ENCODE measurements at regions not wholly inside any gene's neighbourhood (a gene's known extent, or its start where the extent isn't known, plus 50 kb on each side); places are given as distances from the start of the nearest gene placed in this dataset.

GRCh38 chr21:38165466-38166172 lies 91.2 kb upstream of the KCNJ15 start:
- DNase-seq (ENCODE audit: low spot score): no peak
- CTCF ChIA-PET: no interaction called here
- no peak overlapping the region for H3K4me3 ChIP-seq (ENCODE audit: low read depth, low read length, poor library complexity, severe bottlenecking)

GRCh38 chr21:38166173-38166535 lies 90.6 kb upstream of the KCNJ15 start:
- H3K4me1 ChIP-seq (ENCODE audit: insufficient read depth, low read length, poor library complexity, severe bottlenecking): no peaks in the 10 kb centered on the region
- POLR2A ChIA-PET (ENCODE audit: low non-redundant PET): no interaction called here
- no peaks in the 10 kb centered on the region for H3K9me3 ChIP-seq (ENCODE audit: low read depth, low read length, poor library complexity, severe bottlenecking)
- H3K36me3 ChIP-seq (ENCODE audit: insufficient read depth, low read length, poor library complexity, severe bottlenecking): no peaks in the 10 kb centered on the region
- BruUV-seq (replicated peaks): no TSS peak
- intact Hi-C loops (cut with micrococcal nuclease; ENCODE audit: unreplicated experiment): no loop called here
- no peak overlapping the region for H3K27ac ChIP-seq (ENCODE audit: low read depth, low read length, poor library complexity, severe bottlenecking)
- no peak for DNase-seq (ENCODE audit: low spot score)
- H3K4me3 ChIP-seq (ENCODE audit: low read depth, low read length, poor library complexity, severe bottlenecking): no peak overlapping the region
- CTCF ChIA-PET: no interaction called here
- no peak for TF ChIP-seq EZH2 (IDR thresholded peaks at IDR 0.05; ENCODE audit: borderline replicate concordance, low read depth, low read length, poor library complexity, severe bottlenecking)
- no peak for TF ChIP-seq CTCF (conservative IDR thresholded peaks at IDR 0.05; ENCODE audit: low read depth, low read length)
- peaks cover 26% of the 10 kb centered on the region for H3K27me3 ChIP-seq (replicated peaks; ENCODE audit: insufficient read depth, low read depth, low read length, poor library complexity)

More at GRCh38 chr21:38165466-38166172, 91.2 kb upstream of the KCNJ15 start:
- H3K4me1 ChIP-seq (ENCODE audit: insufficient read depth, low read length, poor library complexity, severe bottlenecking): no peaks in the 10 kb centered on the region
- H3K36me3 ChIP-seq (ENCODE audit: insufficient read depth, low read length, poor library complexity, severe bottlenecking): no peaks in the 10 kb centered on the region
- intact Hi-C loops (cut with micrococcal nuclease; ENCODE audit: unreplicated experiment): no loop called here
- H3K27me3 ChIP-seq (replicated peaks; ENCODE audit: insufficient read depth, low read depth, low read length, poor library complexity): peaks cover 26% of the 10 kb centered on the region
- TF ChIP-seq EZH2 (IDR thresholded peaks at IDR 0.05; ENCODE audit: borderline replicate concordance, low read depth, low read length, poor library complexity, severe bottlenecking): no peak
- no peak for TF ChIP-seq CTCF (conservative IDR thresholded peaks at IDR 0.05; ENCODE audit: low read depth, low read length)
- no TSS peak for BruUV-seq (replicated peaks)
- no peak overlapping the region for H3K27ac ChIP-seq (ENCODE audit: low read depth, low read length, poor library complexity, severe bottlenecking)
- POLR2A ChIA-PET (ENCODE audit: low non-redundant PET): no interaction called here
- H3K9me3 ChIP-seq (ENCODE audit: low read depth, low read length, poor library complexity, severe bottlenecking): no peaks in the 10 kb centered on the region

GRCh38 chr21:38167345-38167744 lies 89.4 kb upstream of the KCNJ15 start:
- Histone ChIP-seq H3K36me3 (ENCODE audit: insufficient read depth, low read length, poor library complexity, severe bottlenecking) (no peaks in the 10 kb centered on the region), H3K27ac (ENCODE audit: low read depth, low read length, poor library complexity, severe bottlenecking) (no peak overlapping the region), H3K4me3 (ENCODE audit: low read depth, low read length, poor library complexity, severe bottlenecking) (no peak overlapping the region), H3K9me3 (ENCODE audit: low read depth, low read length, poor library complexity, severe bottlenecking) (no peaks in the 10 kb centered on the region), H3K4me1 (ENCODE audit: insufficient read depth, low read length, poor library complexity, severe bottlenecking) (no peaks in the 10 kb centered on the region), H3K27me3 (replicated peaks; ENCODE audit: insufficient read depth, low read depth, low read length, poor library complexity) (peaks cover 26% of the 10 kb centered on the region)
- DNase-seq (ENCODE audit: low spot score): no peak
- TF ChIP-seq EZH2 (IDR thresholded peaks at IDR 0.05; ENCODE audit: borderline replicate concordance, low read depth, low read length, poor library complexity, severe bottlenecking) (no peak), CTCF (conservative IDR thresholded peaks at IDR 0.05; ENCODE audit: low read depth, low read length) (no peak)
- no TSS peak for BruUV-seq (replicated peaks)
- intact Hi-C loops (cut with micrococcal nuclease; ENCODE audit: unreplicated experiment): no loop called here
- CTCF ChIA-PET: no interaction called here
- POLR2A ChIA-PET (ENCODE audit: low non-redundant PET): no interaction called here

All from A673 (cell line).